Esophagus mucosa (tissue), 1 donor: ENCODE measurements at regions not wholly inside any gene's neighbourhood (a gene's known extent, or its start where the extent isn't known, plus 50 kb on each side); places are given as distances from the start of the nearest gene placed in this dataset.

Source experiments
- ATAC-seq: fragments of 200-7000 bp; cut with Tn5 transposase; one replicate; pipeline ENCODE4 v1.9.1; 2020
- donor health status: DM: yes; HTN: yes; CAD: no.

GRCh38 chr5:143730112-143730801 is 81.7 kb upstream of the HMHB1 start:
- no peak for ATAC-seq

- ATAC-seq = no peak
These were observed 82.5 kb upstream of the HMHB1 start for GRCh38 chr5:143729334-143729946.

GRCh38 chr5:143723159-143723558 is 88.8 kb upstream of the HMHB1 start:
- ATAC-seq = no peak

GRCh38 chr5:143721925-143722324 is 90.0 kb upstream of the HMHB1 start:
- no peak for ATAC-seq

- ATAC-seq = no peak
These were observed 91.3 kb upstream of the HMHB1 start for GRCh38 chr5:143720689-143721088.

- no peak for ATAC-seq
These were observed 94.6 kb upstream of the HMHB1 start for GRCh38 chr5:143717400-143717799.

GRCh38 chr5:143716881-143717280 is 95.1 kb upstream of the HMHB1 start:
- ATAC-seq = no peak

- no peak for ATAC-seq
These were observed 96.3 kb upstream of the HMHB1 start for GRCh38 chr5:143715616-143716015.

- peak; percentile 65 for ATAC-seq
These were observed 97.3 kb upstream of the HMHB1 start for GRCh38 chr5:143714629-143715028.

GRCh38 chr5:143713047-143714003 is 98.6 kb upstream of the HMHB1 start:
- no peak for ATAC-seq

- no peak for ATAC-seq
These were observed 103.3 kb upstream of the HMHB1 start for GRCh38 chr5:143708672-143709071.

- ATAC-seq = no peak
These were observed 104.2 kb upstream of the HMHB1 start for GRCh38 chr5:143707806-143708205.

GRCh38 chr5:143705381-143705780 is 106.6 kb upstream of the HMHB1 start:
- no peak for ATAC-seq

- no peak for ATAC-seq
These were observed 108.3 kb upstream of the HMHB1 start for GRCh38 chr5:143703659-143704058.

GRCh38 chr5:143701493-143701892 is 110.5 kb upstream of the HMHB1 start:
- ATAC-seq = no peak

GRCh38 chr5:143700994-143701393 is 111.0 kb upstream of the HMHB1 start:
- no peak for ATAC-seq

GRCh38 chr5:143699121-143699520 is 112.8 kb upstream of the HMHB1 start:
- ATAC-seq = no peak

- no peak for ATAC-seq
These were observed 113.4 kb upstream of the HMHB1 start for GRCh38 chr5:143698574-143698973.

- ATAC-seq = peak; percentile 93
These were observed 115.0 kb upstream of the HMHB1 start for GRCh38 chr5:143696921-143697320.

- no peak for ATAC-seq
These were observed 116.0 kb upstream of the HMHB1 start for GRCh38 chr5:143695941-143696340.

- no peak for ATAC-seq
These were observed 116.6 kb upstream of the HMHB1 start for GRCh38 chr5:143695244-143695864.

GRCh38 chr5:143694357-143694756 is 117.6 kb upstream of the HMHB1 start:
- no peak for ATAC-seq

- no peak for ATAC-seq
These were observed 118.2 kb upstream of the HMHB1 start for GRCh38 chr5:143693651-143694252.
